ENCODE measurements at regions not wholly inside any gene's neighbourhood (a gene's known extent, or its start where the extent isn't known, plus 50 kb on each side); places are given as distances from the start of the nearest gene placed in this dataset.
A peak's percentile ranks its signal among the peaks of the same experiment; 100 is the strongest.
"Not testable (repeated sequence)": the region's sequence is repeated elsewhere in the genome, so short reads cannot be mapped to it uniquely, and the experiment has no call there.

DNA sequence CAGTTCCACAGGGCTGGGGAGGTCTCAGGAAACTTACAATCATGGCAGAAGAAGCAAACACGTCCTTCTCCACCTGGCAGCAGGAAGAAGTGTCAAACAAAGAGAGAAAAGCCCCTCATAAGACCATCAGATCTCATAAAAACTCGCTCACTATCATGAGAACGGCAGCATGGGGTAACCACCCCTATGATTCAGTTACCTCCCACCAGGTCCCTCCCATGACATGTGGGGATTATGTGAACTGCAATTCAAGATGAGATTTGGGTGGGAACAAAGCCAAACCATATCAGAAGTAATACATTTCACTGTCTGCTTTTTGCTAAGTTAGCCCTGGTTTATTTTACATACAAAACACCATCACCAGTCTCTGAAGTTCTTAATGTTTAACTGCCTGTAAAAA, 68.5 kb downstream of the RBM11 start:
- Histone ChIP-seq H2AFZ (no peak overlapping the region), H4K20me1 (ENCODE audit: insufficient read depth, poor library complexity, severe bottlenecking) (no peaks in the 10 kb centered on the region), H3K27ac (no peak overlapping the region), H3K4me3 (no peak overlapping the region), H3K9me3 (ENCODE audit: low read depth) (no peaks in the 10 kb centered on the region), H3K4me2 (no peak overlapping the region), H3K27me3 (no peaks in the 10 kb centered on the region), H3K4me1 (ENCODE audit: insufficient read depth) (peaks cover 3% of the 10 kb centered on the region), H3K36me3 (replicated peaks; ENCODE audit: insufficient read depth, low read depth) (no peaks in the 10 kb centered on the region), H3K79me2 (no peaks in the 10 kb centered on the region), H3K9me2 (replicated peaks; ENCODE audit: insufficient read depth) (no peaks in the 10 kb centered on the region)
- DNase-seq (ENCODE audit: low spot score): no peak
- WGBS (ENCODE audit: low lambda C conversion rate, missing lambda C conversion rate): 48% methylated on average over 3 of the region's 3 CpGs
- TF ChIP-seq, protein P1, sequence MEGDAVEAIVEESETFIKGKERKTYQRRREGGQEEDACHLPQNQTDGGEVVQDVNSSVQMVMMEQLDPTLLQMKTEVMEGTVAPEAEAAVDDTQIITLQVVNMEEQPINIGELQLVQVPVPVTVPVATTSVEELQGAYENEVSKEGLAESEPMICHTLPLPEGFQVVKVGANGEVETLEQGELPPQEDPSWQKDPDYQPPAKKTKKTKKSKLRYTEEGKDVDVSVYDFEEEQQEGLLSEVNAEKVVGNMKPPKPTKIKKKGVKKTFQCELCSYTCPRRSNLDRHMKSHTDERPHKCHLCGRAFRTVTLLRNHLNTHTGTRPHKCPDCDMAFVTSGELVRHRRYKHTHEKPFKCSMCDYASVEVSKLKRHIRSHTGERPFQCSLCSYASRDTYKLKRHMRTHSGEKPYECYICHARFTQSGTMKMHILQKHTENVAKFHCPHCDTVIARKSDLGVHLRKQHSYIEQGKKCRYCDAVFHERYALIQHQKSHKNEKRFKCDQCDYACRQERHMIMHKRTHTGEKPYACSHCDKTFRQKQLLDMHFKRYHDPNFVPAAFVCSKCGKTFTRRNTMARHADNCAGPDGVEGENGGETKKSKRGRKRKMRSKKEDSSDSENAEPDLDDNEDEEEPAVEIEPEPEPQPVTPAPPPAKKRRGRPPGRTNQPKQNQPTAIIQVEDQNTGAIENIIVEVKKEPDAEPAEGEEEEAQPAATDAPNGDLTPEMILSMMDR (IDR thresholded peaks at IDR 0.05; ENCODE audit: poor library complexity): no peak
- TF ChIP-seq EZH2 (IDR thresholded peaks at IDR 0.05; ENCODE audit: borderline replicate concordance): no peak
- no peak for TF ChIP-seq EZH2phosphoT487 (IDR thresholded peaks at IDR 0.05; ENCODE audit: low read depth, severe bottlenecking, unreplicated experiment)

DNA sequence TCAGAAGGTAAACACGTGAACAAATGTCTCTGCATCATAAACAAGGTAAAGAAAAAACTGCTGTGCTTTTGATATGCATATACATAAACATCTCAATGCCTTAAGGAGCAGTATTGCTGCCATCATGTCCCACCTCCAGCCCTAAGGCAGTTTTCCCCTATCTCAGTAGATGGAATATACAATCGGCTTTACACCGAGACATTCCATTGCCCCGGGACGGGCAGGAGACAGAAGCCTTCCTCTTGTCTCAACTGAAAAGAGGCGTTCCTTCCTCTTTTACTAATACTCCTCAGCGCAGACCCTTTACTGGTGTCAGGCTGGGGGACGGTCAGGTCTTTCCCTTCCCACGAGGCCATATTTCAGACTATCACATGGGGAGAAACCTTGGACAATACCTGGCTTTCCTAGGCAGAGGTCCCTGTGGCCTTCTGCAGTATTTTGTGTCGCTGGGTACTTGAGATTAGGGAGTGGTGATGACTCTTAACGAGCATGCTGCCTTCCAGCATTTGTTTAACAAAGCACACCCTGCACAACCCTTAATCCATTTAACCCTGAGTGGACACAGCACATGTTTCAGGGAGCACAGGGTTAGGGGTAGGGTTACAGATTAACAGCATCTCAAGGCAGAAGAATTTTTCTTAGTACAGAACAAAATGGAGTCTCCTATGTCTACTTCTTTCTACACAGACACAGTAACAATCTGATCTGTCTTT, 65.4 kb downstream of the RBM11 start:
- peak overlapping the region; percentile 75 for H3K27ac ChIP-seq
- not testable (repeated sequence) for H3K36me3 ChIP-seq (replicated peaks; ENCODE audit: insufficient read depth, low read depth); H3K4me1 ChIP-seq (ENCODE audit: insufficient read depth); H3K9me3 ChIP-seq (ENCODE audit: low read depth); H3K4me3 ChIP-seq; H3K9me2 ChIP-seq (replicated peaks; ENCODE audit: insufficient read depth); DNase-seq (ENCODE audit: low spot score); H4K20me1 ChIP-seq (ENCODE audit: insufficient read depth, poor library complexity, severe bottlenecking); H3K27me3 ChIP-seq; H3K79me2 ChIP-seq
- H3K4me2 ChIP-seq: peak overlapping the region; percentile 77
- WGBS (ENCODE audit: low lambda C conversion rate, missing lambda C conversion rate): 4% methylated on average over 11 of the region's 11 CpGs
- peak overlapping the region; percentile 79 for H2AFZ ChIP-seq

All from hepatocyte (in vitro differentiated cells).